ENCODE measurements at regions not wholly inside any gene's neighbourhood (a gene's known extent, or its start where the extent isn't known, plus 50 kb on each side); places are given as distances from the start of the nearest gene placed in this dataset.

DNA sequence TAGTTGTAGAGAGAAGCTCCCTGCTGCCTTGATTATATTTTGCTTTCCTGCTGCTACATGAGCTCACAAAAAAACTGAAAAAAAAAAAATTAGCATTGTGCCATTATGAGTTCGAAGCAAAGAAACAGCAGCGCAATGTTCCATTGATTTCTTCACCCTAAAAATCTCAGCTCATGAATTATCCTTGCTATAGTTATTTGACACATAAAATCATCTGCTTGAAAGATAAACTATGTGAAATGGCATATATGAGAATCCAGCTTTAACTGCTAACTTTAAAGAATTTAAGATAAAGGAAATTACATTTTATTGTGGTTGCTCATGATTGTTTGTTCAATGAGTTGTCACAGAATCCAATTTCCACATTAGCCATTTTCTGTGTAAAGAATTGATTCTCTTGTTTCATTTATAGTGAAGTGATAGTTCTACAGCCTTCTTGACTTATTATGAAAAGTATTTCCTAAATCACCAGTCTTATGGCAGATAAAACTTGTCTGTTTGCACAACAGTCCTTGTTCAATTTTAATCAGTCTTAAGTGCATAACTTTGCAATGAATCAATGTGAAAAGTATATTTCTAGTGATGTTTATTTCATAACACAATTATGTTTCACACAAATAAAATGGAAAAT lies 1275.0 kb upstream of the CDH9 start:
- no peak for DNase-seq (ENCODE audit: low read depth in 1 of 2, low spot score in 1 of 2)
- no peak overlapping the region for H3K27ac ChIP-seq (replicated peaks)
- H3K27me3 ChIP-seq (ENCODE audit: insufficient read depth, poor library complexity, severe bottlenecking) = no peaks in the 10 kb centered on the region
- H3K4me3 ChIP-seq (replicated peaks; ENCODE audit: insufficient read depth, low read length) = no peak overlapping the region
- no peak for TF ChIP-seq SPI1 (IDR thresholded peaks at IDR 0.05; ENCODE audit: borderline replicate concordance, low read depth)
- TF ChIP-seq, protein P1, sequence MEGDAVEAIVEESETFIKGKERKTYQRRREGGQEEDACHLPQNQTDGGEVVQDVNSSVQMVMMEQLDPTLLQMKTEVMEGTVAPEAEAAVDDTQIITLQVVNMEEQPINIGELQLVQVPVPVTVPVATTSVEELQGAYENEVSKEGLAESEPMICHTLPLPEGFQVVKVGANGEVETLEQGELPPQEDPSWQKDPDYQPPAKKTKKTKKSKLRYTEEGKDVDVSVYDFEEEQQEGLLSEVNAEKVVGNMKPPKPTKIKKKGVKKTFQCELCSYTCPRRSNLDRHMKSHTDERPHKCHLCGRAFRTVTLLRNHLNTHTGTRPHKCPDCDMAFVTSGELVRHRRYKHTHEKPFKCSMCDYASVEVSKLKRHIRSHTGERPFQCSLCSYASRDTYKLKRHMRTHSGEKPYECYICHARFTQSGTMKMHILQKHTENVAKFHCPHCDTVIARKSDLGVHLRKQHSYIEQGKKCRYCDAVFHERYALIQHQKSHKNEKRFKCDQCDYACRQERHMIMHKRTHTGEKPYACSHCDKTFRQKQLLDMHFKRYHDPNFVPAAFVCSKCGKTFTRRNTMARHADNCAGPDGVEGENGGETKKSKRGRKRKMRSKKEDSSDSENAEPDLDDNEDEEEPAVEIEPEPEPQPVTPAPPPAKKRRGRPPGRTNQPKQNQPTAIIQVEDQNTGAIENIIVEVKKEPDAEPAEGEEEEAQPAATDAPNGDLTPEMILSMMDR (IDR thresholded peaks at IDR 0.05; ENCODE audit: insufficient read depth, low read length) = no peak
- TF ChIP-seq, protein P2, sequence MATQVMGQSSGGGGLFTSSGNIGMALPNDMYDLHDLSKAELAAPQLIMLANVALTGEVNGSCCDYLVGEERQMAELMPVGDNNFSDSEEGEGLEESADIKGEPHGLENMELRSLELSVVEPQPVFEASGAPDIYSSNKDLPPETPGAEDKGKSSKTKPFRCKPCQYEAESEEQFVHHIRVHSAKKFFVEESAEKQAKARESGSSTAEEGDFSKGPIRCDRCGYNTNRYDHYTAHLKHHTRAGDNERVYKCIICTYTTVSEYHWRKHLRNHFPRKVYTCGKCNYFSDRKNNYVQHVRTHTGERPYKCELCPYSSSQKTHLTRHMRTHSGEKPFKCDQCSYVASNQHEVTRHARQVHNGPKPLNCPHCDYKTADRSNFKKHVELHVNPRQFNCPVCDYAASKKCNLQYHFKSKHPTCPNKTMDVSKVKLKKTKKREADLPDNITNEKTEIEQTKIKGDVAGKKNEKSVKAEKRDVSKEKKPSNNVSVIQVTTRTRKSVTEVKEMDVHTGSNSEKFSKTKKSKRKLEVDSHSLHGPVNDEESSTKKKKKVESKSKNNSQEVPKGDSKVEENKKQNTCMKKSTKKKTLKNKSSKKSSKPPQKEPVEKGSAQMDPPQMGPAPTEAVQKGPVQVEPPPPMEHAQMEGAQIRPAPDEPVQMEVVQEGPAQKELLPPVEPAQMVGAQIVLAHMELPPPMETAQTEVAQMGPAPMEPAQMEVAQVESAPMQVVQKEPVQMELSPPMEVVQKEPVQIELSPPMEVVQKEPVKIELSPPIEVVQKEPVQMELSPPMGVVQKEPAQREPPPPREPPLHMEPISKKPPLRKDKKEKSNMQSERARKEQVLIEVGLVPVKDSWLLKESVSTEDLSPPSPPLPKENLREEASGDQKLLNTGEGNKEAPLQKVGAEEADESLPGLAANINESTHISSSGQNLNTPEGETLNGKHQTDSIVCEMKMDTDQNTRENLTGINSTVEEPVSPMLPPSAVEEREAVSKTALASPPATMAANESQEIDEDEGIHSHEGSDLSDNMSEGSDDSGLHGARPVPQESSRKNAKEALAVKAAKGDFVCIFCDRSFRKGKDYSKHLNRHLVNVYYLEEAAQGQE (IDR thresholded peaks at IDR 0.05; ENCODE audit: insufficient replicate concordance, low read depth) = no peak

DNA sequence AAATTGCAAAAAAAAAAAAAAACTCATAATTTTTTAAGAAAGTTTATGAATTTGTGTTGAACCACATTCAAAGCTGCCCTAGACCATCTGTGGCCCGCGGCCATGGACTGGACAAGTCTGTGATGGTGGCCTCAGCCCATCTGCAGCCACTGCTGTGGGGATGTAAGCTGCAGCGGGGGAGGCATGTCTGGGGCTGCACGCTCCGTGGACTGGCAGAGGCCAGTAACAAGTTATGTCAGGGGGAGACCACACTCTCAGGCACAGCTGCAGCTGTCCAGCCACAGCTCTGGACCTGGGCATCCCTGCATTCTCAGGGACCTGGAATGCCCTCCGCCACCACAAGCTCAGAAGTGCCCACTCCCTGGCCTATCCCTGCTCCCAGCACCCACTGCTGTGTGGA lies 1272.3 kb upstream of the CDH9 start:
- TF ChIP-seq, protein P2 (IDR thresholded peaks at IDR 0.05; ENCODE audit: insufficient replicate concordance, low read depth) = no peak
- TF ChIP-seq SPI1 (IDR thresholded peaks at IDR 0.05; ENCODE audit: borderline replicate concordance, low read depth) (no peak), POLR2AphosphoS5 (IDR thresholded peaks at IDR 0.05; ENCODE audit: low read depth) (no peak), GABPA (IDR thresholded peaks at IDR 0.05; ENCODE audit: low read depth) (no peak)
- TF ChIP-seq, protein P1 (IDR thresholded peaks at IDR 0.05; ENCODE audit: insufficient read depth, low read length) = no peak
- H3K27ac ChIP-seq (replicated peaks) = no peak overlapping the region
- H3K4me3 ChIP-seq (replicated peaks; ENCODE audit: insufficient read depth, low read length) = no peak overlapping the region
- H3K27me3 ChIP-seq (ENCODE audit: insufficient read depth, poor library complexity, severe bottlenecking) = no peaks in the 10 kb centered on the region
- no peak for DNase-seq (ENCODE audit: low read depth in 1 of 2, low spot score in 1 of 2)

DNA sequence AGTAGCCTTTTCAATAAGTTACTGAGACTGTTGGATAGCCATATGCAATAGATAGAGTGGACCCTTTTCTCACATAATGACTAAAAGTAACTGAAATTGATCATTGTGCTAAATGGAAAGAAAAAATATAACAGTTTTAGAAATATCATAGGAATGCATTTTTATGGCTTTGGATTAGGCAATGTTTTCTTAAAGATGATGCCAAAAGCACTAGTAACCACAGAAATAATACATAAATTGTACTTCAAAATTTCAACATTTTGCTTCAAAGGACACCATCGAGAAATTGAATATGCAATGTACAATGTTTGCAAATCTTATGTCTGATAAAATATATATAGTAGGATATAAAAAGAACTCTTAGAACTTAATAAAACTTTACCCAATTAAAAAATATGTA lies 1267.5 kb upstream of the CDH9 start:
- Histone ChIP-seq H3K27me3 (ENCODE audit: insufficient read depth, poor library complexity, severe bottlenecking) (no peaks in the 10 kb centered on the region), H3K4me3 (replicated peaks; ENCODE audit: insufficient read depth, low read length) (no peak overlapping the region), H3K27ac (replicated peaks) (no peak overlapping the region)
- TF ChIP-seq GABPA (IDR thresholded peaks at IDR 0.05; ENCODE audit: low read depth) = no peak
- no peak for TF ChIP-seq SPI1 (IDR thresholded peaks at IDR 0.05; ENCODE audit: borderline replicate concordance, low read depth)
- TF ChIP-seq, protein P1 (IDR thresholded peaks at IDR 0.05; ENCODE audit: insufficient read depth, low read length) = no peak
- no peak for TF ChIP-seq POLR2AphosphoS5 (IDR thresholded peaks at IDR 0.05; ENCODE audit: low read depth)
- TF ChIP-seq, protein P2 (IDR thresholded peaks at IDR 0.05; ENCODE audit: insufficient replicate concordance, low read depth) = no peak
- no peak for DNase-seq (ENCODE audit: low read depth in 1 of 2, low spot score in 1 of 2)

Data from HL-60 (cell line).